Activated naive CD4-positive, alpha-beta T cell treated with anti-CD3 and anti-CD28 coated beads, Interleukin-2, amount 50 U/mL, for 24 hours (primary cell): ENCODE measurements at regions not wholly inside any gene's neighbourhood (a gene's known extent, or its start where the extent isn't known, plus 50 kb on each side); places are given as distances from the start of the nearest gene placed in this dataset.

Experiments used
- H3K27ac Mint-ChIP-seq: one replicate; pipeline ENCODE4 v1.8.0; 2021; ENCODE audit warnings: mild to moderate bottlenecking, mixed read lengths
- H3K27me3 Mint-ChIP-seq: one replicate; pipeline ENCODE4 v1.8.0; 2021; ENCODE audit warnings: mixed read lengths
- H3K36me3 Mint-ChIP-seq: one replicate; pipeline ENCODE4 v1.8.0; 2021; ENCODE audit warnings: mixed read lengths
- H3K4me1 Mint-ChIP-seq: one replicate; pipeline ENCODE4 v1.8.0; 2021; ENCODE audit warnings: mixed read lengths
- H3K4me3 Mint-ChIP-seq: one replicate; pipeline ENCODE4 v1.8.0; 2021; ENCODE audit warnings: mild to moderate bottlenecking, mixed read lengths
- H3K9me3 Mint-ChIP-seq: one replicate; pipeline ENCODE4 v1.8.0; 2021; ENCODE audit warnings: mixed read lengths

GRCh38 chr1:222090103-222090502, 348.2 kb upstream of the DUSP10 start:
- Mint-ChIP-seq H3K4me1 (no peaks in the 10 kb centered on the region), H3K4me3 (no peak overlapping the region), H3K9me3 (no peaks in the 10 kb centered on the region), H3K27me3 (peaks cover 6% of the 10 kb centered on the region), H3K27ac (no peak overlapping the region), H3K36me3 (no peaks in the 10 kb centered on the region)

- Mint-ChIP-seq H3K27me3 (peaks cover 7% of the 10 kb centered on the region), H3K36me3 (peaks cover 1% of the 10 kb centered on the region), H3K27ac (no peak overlapping the region), H3K4me3 (no peak overlapping the region), H3K4me1 (no peaks in the 10 kb centered on the region), H3K9me3 (no peaks in the 10 kb centered on the region)
These were observed 345.5 kb upstream of the DUSP10 start for GRCh38 chr1:222087221-222087920.

DNA sequence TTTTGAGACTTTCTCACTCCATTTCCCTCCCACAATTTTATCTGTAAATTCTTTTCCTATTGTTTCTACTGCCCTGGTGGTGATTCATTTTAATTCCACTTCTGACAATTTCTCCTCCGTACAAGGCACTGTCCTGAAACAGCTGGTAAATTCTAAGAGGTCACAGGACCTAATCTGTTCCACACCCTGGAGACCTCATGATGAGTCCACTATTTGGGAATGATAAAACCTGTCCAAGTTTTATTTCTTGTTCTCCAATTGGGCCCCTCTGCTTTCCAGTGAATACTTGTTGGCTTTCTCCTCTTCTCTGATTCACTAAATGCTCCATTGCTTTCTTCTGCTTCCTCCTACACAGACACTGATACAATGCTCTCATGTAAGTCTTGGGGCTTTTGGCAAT, 343.1 kb upstream of the DUSP10 start:
- H3K27me3 Mint-ChIP-seq, result peaks cover 7% of the 10 kb centered on the region
- no peak overlapping the region for H3K27ac Mint-ChIP-seq
- peaks cover 1% of the 10 kb centered on the region for H3K36me3 Mint-ChIP-seq
- no peaks in the 10 kb centered on the region for H3K9me3 Mint-ChIP-seq
- H3K4me1 Mint-ChIP-seq, result no peaks in the 10 kb centered on the region
- no peak overlapping the region for H3K4me3 Mint-ChIP-seq

- H3K9me3 Mint-ChIP-seq, result no peaks in the 10 kb centered on the region
- no peak overlapping the region for H3K27ac Mint-ChIP-seq
- H3K4me1 Mint-ChIP-seq, result no peaks in the 10 kb centered on the region
- H3K36me3 Mint-ChIP-seq, result peaks cover 1% of the 10 kb centered on the region
- H3K27me3 Mint-ChIP-seq, result peaks cover 6% of the 10 kb centered on the region
- no peak overlapping the region for H3K4me3 Mint-ChIP-seq
These were observed 342.2 kb upstream of the DUSP10 start for GRCh38 chr1:222084048-222084447.

- H3K27ac Mint-ChIP-seq, result no peak overlapping the region
- peaks cover 1% of the 10 kb centered on the region for H3K36me3 Mint-ChIP-seq
- H3K4me3 Mint-ChIP-seq, result no peak overlapping the region
- no peaks in the 10 kb centered on the region for H3K9me3 Mint-ChIP-seq
- peaks cover 5% of the 10 kb centered on the region for H3K27me3 Mint-ChIP-seq
- H3K4me1 Mint-ChIP-seq, result no peaks in the 10 kb centered on the region
These were observed 340.0 kb upstream of the DUSP10 start for GRCh38 chr1:222081859-222082258.

GRCh38 chr1:222079566-222079965, 337.7 kb upstream of the DUSP10 start:
- Mint-ChIP-seq H3K4me3 (no peak overlapping the region), H3K27me3 (peaks cover 2% of the 10 kb centered on the region), H3K36me3 (no peaks in the 10 kb centered on the region), H3K9me3 (no peaks in the 10 kb centered on the region), H3K27ac (no peak overlapping the region), H3K4me1 (no peaks in the 10 kb centered on the region)

- Mint-ChIP-seq H3K9me3 (no peaks in the 10 kb centered on the region), H3K27me3 (peaks cover 4% of the 10 kb centered on the region), H3K27ac (no peak overlapping the region)
These were observed 335.3 kb upstream of the DUSP10 start for GRCh38 chr1:222077206-222077605.

GRCh38 chr1:222074317-222074716, 332.4 kb upstream of the DUSP10 start:
- Mint-ChIP-seq H3K27me3 (peaks cover 4% of the 10 kb centered on the region), H3K9me3 (no peaks in the 10 kb centered on the region), H3K4me3 (no peak overlapping the region), H3K27ac (no peak overlapping the region), H3K4me1 (no peaks in the 10 kb centered on the region), H3K36me3 (no peaks in the 10 kb centered on the region)

More at GRCh38 chr1:222077206-222077605, 335.3 kb upstream of the DUSP10 start:
- Mint-ChIP-seq H3K36me3 (no peaks in the 10 kb centered on the region), H3K4me3 (no peak overlapping the region), H3K4me1 (no peaks in the 10 kb centered on the region)

DNA sequence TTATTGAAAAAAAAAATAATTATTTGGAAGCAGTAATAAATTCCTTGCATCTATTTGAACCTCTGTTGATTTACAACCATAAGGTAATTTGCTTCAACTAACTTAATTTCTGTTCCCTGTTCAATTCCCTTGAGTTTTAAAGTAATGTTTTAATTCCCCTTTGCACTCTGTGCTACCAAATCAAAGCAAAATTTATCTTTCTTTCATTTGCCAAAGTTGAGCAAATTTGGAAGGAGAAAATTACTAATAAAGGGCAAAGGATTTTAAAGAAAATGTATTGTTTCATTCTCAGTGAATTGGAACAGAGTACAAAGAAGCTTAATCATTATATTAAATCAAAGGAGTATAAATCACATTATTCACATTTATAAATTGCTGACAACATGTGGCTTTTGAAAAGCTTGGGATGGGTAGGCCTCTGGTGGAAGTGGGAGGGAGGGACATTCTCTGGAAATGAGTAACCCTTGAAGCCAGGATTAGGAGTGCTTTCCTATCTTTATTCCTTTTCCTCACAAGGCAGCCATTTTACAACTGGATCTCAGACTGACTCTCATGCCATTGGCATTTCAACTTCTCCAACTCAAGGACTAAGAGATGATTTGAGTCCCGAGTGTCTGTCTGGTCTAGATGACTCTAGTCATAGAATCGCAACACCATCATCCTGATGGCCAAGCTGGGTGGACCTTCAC, 331.6 kb upstream of the DUSP10 start:
- H3K9me3 Mint-ChIP-seq, result no peaks in the 10 kb centered on the region
- H3K36me3 Mint-ChIP-seq, result no peaks in the 10 kb centered on the region
- no peak overlapping the region for H3K4me3 Mint-ChIP-seq
- peaks cover 4% of the 10 kb centered on the region for H3K27me3 Mint-ChIP-seq
- H3K4me1 Mint-ChIP-seq, result no peaks in the 10 kb centered on the region
- no peak overlapping the region for H3K27ac Mint-ChIP-seq

GRCh38 chr1:222071387-222071786, 329.5 kb upstream of the DUSP10 start:
- no peak overlapping the region for H3K4me3 Mint-ChIP-seq
- no peaks in the 10 kb centered on the region for H3K9me3 Mint-ChIP-seq
- H3K27me3 Mint-ChIP-seq, result peaks cover 3% of the 10 kb centered on the region
- H3K36me3 Mint-ChIP-seq, result no peaks in the 10 kb centered on the region
- H3K4me1 Mint-ChIP-seq, result no peaks in the 10 kb centered on the region
- no peak overlapping the region for H3K27ac Mint-ChIP-seq

DNA sequence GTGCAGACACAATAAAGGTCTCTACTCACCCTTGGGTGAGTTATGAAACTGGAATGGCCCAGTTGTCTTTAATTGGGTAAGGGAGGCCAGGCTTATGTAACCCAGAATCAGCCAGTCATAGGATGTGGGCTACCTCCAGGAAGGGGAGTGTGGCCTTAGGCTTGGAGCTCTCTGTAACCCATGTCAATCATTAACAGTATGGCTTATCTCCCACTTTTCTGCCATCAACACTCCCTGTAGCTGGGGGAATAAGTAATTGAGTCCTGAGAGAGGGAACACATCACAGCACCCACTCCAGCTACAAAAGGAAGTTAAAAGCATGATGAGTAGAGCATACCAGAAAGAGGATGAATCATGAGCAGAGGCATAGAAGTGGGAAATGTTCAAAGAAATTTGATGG, 327.0 kb upstream of the DUSP10 start:
- Mint-ChIP-seq H3K27ac (no peak overlapping the region), H3K36me3 (no peaks in the 10 kb centered on the region), H3K4me3 (no peak overlapping the region), H3K9me3 (peaks cover 7% of the 10 kb centered on the region), H3K27me3 (peaks cover 2% of the 10 kb centered on the region), H3K4me1 (no peaks in the 10 kb centered on the region)

GRCh38 chr1:222068101-222068500, 326.2 kb upstream of the DUSP10 start:
- H3K27ac Mint-ChIP-seq, result no peak overlapping the region
- H3K27me3 Mint-ChIP-seq, result peaks cover 2% of the 10 kb centered on the region
- no peak overlapping the region for H3K4me3 Mint-ChIP-seq
- peaks cover 9% of the 10 kb centered on the region for H3K9me3 Mint-ChIP-seq
- H3K4me1 Mint-ChIP-seq, result no peaks in the 10 kb centered on the region
- H3K36me3 Mint-ChIP-seq, result no peaks in the 10 kb centered on the region

DNA sequence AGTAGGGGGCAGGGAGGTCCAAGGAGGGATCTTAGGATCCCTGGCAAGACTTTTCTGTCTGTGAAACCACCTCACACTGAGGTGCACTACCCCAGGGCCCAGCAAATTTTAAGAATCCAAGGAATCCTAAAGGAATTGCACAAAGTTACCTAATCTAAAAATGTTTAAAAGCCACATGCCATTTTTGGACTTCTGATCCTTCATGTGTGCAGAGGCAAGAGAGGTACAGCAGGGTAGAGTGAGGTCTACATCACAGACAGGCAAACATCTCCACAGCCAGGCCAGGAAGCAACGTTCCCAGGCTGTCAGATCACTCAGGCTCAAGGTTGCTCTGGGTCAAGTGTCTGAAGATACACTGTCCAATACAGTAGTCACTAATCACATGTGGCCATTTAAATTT, 324.6 kb upstream of the DUSP10 start:
- Mint-ChIP-seq H3K4me1 (no peaks in the 10 kb centered on the region), H3K27me3 (peaks cover 2% of the 10 kb centered on the region), H3K4me3 (no peak overlapping the region), H3K9me3 (peaks cover 9% of the 10 kb centered on the region), H3K36me3 (no peaks in the 10 kb centered on the region), H3K27ac (no peak overlapping the region)

DNA sequence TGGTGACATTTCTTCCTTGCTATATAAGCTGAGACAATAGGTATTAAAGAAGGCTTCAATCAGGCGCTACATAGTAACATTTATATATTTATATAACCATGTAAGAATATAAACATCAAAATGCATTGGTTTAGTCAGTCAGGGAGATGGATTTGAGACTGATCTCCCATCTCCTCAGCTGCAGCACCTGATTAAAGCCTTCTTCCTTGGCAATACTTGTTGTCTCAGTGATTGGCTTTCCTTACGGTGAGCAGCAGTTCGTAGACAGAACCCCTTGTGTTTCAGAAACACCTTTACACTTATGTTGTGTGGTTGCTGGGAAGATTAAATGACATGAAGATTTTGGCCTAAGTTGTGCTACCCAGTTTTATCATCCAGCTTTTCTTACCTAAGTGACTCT, 323.3 kb upstream of the DUSP10 start:
- H3K9me3 Mint-ChIP-seq, result peaks cover 9% of the 10 kb centered on the region

GRCh38 chr1:222064388-222065211, 322.7 kb upstream of the DUSP10 start:
- Mint-ChIP-seq H3K27ac (peak overlapping the region; percentile 19), H3K4me3 (no peak overlapping the region), H3K36me3 (no peaks in the 10 kb centered on the region), H3K27me3 (peaks cover 2% of the 10 kb centered on the region), H3K9me3 (peaks cover 9% of the 10 kb centered on the region), H3K4me1 (no peaks in the 10 kb centered on the region)

More for the DNA sequence above, 323.3 kb upstream of the DUSP10 start:
- Mint-ChIP-seq H3K4me1 (no peaks in the 10 kb centered on the region), H3K36me3 (no peaks in the 10 kb centered on the region), H3K27me3 (peaks cover 2% of the 10 kb centered on the region), H3K27ac (peak overlapping the region; percentile 19), H3K4me3 (no peak overlapping the region)

GRCh38 chr1:222062640-222063039, 320.8 kb upstream of the DUSP10 start:
- Mint-ChIP-seq H3K4me1 (no peaks in the 10 kb centered on the region), H3K27me3 (peaks cover 2% of the 10 kb centered on the region), H3K9me3 (peaks cover 9% of the 10 kb centered on the region), H3K27ac (no peak overlapping the region), H3K4me3 (no peak overlapping the region), H3K36me3 (no peaks in the 10 kb centered on the region)
